ENCODE measurements at regions not wholly inside any gene's neighbourhood (a gene's known extent, or its start where the extent isn't known, plus 50 kb on each side); places are given as distances from the start of the nearest gene placed in this dataset.
"Not testable (repeated sequence)": the region's sequence is repeated elsewhere in the genome, so short reads cannot be mapped to it uniquely, and the experiment has no call there.

DNA sequence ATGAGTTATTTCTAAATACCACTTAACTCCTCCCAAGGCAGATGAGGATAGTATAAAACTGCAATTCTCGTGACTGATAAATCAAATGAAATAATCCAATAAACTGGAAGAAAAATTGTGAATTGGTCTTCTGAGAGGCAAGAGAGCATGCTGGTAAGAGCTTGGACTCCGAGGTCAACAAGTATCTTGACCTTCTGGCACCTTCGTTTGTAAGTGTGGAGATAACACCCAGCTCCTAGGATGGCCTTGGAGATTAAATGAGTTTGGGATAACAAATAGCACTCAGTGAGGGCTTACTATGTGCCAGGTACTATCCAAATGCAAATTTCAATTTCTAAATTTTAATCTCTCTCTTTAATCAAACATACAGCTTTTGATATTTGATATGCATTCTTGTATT, 866.3 kb upstream of the WWC1 start:
- no peak for DNase-seq

DNA sequence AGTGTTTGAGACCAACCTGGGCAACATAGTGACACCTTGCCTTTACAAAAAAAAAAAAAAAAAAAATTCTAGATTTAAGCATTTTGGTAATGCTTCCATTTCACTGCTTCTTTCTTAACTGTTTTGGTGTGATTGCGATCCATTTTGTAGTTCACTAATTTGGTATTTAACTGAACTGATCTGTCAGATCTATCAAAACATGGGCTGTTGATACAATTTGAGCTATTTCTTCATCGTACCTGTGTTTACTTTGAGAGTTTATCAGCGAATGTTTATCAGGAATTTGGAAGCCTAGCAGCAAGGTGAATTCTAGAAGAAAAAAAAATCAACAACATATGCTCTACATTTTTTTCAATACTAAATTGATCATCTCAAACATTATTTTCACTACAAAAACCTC, 864.9 kb upstream of the WWC1 start:
- DNase-seq, result no peak

DNA sequence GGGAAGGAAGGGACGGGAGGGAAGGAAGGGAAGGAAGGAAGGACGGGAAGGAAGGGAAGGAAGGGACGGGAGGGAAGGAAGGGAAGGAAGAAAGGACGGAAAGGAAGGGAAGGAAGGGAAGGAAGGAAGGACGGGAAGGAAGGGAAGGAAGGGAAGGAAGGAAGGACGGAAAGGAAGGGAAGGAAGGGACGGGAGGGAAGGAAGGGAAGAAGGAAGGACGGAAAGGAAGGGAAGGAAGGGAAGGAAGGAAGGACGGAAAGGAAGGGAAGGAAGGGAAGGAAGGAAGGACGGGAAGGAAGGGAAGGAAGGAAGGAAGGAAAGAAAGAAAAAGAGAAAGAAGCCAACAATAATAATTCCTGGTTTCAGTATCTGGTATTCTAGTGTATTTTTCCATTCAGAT, 863.8 kb upstream of the WWC1 start:
- not testable (repeated sequence) for DNase-seq

DNA sequence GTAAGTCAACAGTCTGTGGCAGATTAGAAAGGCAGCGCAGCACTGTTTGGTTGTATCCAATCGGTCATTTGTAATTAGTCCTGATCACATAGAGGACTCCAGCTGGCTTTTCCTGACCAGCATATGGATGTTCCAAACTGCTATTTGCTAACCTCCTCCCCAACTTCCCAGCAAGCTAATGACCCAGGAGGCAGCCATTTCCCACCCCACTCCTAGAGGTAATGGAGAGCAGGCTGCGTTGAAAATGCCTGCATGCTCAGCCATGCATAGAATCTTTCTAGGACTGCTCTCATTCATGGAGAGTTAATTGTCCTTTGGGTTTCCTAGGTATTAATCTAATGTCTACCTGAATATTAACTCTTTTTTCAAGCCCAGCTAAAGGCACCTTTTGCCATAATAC, 850.6 kb upstream of the WWC1 start:
- DNase-seq, result peak; percentile 14 to 57

DNA sequence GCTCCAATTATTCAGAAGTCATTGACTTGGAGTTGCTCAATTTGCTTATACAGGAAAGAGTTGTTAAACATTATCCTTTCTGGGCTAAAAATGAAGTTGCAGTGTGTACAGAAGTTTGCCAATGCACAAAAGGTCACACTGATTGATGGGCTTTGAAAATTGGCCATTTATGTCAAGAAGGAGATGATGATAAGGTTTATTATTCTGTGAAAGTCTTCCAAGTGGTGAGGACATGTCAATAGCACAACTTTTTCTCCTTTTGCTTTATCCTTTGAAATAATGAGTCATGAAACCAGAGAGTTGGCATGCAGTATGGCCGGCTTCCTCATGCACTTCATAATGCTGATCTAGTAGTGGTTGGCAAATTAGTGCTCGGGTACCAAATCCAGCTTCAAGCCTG, 848.5 kb upstream of the WWC1 start:
- no peak for DNase-seq

DNA sequence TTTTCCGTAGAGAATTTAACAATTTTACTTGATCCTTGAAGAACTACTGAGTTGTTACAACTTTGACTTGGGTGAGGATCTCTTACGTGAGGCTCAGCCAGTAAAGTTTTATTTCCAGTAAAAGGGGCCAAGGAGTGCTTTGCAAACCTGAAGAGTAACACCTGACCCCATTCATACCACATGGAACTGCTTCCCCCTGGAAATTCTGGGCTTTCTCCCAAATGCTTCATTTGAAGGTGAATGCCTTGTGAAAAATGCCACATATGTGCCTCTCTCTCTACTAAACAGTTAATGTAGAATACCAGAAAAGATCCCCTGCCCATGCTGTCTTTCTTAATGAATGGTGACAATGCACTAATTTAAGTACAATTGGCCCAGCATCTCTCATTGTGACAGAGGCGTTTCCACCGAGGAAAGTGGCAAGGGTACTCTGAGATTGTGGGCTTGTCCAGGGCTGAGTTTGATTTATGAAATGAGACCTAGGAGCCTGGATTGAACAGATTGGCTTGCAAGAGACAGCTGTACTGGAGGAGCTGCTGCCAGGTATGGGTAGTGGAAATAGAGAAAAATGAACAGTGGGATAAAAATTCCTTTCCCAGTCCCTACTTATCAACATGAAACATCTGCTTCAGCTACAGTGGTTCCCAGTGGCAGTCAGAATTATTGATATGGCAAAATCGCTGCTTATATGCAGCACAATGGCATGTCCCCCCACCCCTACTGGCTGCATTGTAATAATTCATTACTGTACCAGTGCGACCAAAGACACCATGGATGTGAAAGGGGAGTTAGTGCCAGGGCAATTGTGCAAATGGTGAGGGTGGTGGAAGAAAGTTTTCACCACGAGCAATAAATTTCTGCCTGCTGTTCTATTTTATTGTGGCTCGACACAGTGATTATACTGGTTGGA, 843.7 kb upstream of the WWC1 start:
- DNase-seq, result no peak

DNA sequence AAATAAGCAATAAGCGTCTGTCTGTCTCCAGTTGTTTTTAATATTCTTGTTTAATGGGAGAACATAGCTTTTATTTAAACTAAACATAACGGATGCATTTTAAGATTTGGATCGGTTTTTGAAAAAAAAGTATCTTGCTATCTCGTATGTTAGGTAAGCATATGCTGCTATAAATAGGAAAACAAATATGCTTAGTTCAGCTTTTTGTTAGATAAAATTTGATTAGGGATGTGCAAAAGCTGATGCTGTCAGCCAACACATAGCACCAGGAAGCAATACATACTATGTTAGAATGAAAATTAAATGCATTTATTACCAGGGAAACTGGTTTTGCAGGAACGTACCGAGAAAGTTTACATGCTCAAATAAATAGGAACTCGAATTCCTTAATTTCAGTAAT, 843.1 kb upstream of the WWC1 start:
- no peak for DNase-seq

DNA sequence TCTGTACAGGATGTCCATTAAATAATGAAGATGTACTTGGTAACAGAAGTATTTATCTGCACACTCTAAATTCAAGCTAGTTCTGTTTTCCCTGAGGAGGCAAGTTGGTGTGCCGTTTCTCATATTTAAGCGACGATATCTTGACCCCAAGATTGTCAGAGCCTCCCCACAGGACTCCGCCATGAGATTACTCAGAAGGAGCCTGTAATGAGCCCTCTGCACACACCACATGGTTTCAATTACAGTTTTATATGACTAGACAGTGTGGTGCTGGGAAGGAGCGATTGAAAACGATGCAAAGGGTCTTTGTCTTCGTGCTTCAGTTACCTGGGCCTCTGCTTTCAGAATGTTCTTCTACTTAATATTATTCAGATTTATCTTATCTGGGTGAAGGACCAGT, 840.4 kb upstream of the WWC1 start:
- DNase-seq, result no peak

DNA sequence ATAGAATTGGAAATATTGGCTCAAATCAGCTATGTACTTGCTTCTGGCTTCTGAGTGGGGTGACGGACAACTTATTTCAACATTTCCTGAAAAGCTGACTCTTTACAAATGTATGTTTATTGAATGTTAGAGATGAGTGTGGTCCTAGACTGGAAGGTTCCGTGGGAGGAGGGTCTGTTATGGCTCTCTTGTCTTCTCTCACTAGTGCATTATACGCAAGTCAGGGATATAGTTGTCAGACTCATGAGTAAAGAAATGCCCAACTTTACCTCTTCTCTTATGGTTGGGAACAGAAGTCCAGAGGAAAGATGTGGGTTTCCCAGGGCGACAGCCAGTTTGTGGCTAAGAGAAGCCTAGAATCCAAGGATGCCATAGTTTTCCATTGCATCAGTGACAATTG, 839.3 kb upstream of the WWC1 start:
- no peak for DNase-seq

DNA sequence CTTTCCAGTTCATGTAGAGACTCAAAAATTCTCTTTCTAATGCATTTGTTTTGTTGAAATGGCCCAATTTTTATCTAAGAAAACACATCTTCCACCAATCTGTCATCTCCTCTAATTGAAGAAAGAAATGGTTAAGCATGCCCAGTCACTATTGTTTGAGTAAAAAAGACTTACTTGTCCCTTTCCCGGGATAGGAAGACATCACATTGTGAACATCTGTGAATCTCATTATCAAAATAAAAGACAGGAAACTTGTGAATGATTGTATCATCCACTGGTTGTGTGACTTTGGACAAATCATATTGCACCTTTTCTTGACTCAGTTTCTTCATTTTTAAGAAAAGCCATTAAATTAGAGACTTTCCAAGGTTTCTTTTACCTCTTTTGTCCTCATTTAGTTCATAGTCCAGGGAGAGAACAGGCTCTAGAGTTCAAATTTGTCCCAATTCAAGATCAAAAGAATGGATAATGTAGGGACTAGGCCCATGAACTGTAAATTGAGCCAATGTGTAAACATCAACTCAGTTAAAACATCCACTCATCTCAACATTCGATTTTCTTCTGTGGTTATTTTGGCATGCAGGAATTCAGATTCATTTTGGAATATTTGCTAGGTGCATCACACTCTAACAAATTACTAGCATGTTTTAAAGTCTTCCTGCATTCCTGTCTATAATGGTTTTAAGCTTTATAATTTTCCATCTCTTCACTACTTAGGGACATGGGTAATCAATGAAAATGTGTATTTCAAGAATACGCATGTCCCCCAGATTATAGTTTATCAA, 838.0 kb upstream of the WWC1 start:
- DNase-seq, result no peak

DNA sequence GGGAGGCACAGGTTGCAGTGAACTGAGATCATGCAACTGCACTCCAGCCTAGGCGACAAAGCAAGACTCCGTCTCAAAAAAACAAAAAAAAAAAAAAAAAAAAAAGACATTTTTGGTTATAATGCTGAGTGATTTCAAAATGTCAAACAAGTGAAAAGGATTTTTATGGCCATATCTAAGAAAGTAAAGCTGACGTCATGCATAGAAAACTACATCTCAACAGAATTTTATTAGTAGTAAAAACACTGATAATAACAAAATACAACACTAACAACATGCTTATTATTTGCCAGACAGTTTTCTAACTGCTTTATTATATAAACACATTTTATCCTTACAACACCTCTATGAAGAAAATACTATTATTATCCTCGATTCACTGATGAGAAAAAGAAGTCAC, 833.0 kb upstream of the WWC1 start:
- no peak for DNase-seq

DNA sequence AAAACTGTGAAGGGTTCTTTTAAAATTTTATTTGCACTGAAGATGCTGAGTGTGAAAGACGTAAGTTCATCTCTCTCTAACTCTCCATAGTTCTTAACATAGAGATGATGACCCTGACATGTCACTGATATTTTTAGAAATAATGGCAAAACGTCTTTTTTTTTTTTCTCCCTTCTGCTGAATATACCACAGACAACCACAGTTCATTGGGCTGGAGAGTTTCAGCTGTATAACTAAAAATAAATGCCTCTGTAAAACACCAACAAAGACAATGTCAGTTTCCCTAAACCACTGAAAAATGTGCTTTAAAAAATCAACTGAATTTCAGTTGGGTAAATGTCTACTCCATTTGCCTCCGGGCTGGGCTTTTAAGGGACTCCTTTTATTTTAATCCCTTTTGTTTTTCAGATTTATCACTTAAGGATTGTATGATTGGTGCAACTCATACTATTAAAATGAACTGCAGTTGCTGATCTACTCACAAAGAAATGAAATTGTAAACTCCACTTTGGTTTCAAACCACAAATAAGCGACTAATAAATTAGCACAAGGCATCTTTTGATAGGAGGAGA, 830.9 kb upstream of the WWC1 start:
- no peak for DNase-seq

DNA sequence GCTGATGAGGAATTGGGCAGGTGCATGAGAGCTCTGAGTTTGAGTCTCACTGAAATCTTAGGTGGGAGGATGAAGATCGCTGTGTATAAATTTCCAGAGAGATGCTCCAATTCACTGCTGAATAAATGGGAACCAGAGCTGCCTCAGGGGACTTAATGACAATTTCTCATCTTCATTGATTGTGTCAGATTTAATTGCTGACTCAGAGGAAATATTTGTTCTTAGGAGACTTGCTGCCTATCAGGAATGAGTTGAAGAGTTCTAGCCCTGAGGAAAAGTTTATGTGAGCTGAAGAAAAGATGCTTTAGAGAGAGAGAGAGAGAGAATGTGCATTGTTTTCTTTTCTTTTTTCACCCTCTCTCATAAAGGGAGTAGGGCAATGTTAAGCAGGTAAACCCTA, 827.5 kb upstream of the WWC1 start:
- DNase-seq, result no peak

DNA sequence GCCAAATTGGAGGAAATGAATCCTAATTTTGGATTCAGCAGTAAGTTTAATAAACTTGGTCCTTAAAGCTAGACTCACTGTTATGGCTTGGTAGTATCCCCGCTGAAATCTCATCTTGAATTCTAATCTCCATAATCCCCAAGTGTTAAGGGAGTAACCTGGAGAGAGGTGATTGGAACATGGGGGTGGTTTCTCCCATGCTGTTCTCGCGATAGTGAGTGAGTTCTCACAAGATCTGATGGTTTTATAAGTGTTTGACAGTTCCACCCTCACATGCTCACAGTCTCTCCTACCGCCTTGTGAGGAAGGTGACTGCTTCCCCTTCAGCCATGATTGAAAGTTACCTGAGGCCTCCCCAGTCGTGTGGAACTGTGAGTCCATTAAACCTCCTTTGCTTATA, 824.5 kb upstream of the WWC1 start:
- DNase-seq, result no peak

DNA sequence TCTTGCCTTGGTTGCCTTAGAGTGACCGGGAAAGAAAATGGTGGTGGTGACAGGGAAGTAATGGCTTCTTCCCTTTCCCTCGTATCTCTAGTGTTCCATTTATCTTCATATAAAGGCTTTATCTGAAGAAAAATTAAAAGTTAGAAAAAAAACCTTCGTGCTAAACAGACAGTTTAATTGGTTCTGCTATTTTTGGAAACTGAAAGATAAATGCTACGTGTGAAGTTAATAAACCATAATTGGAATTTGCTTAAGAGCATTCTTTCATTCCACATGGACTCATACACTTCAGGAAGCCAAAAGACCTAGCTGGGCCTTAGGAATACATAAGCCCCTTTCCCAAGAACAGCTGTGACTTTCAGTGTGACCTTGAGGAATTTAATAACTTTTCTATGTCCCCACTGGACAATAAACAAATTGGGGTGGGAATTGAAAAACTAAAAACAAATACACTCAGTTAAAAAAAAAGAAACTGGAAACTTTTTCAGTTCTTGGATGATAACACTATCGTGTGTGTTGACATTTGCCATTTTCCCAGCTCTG, 818.8 kb upstream of the WWC1 start:
- no peak for DNase-seq

DNA sequence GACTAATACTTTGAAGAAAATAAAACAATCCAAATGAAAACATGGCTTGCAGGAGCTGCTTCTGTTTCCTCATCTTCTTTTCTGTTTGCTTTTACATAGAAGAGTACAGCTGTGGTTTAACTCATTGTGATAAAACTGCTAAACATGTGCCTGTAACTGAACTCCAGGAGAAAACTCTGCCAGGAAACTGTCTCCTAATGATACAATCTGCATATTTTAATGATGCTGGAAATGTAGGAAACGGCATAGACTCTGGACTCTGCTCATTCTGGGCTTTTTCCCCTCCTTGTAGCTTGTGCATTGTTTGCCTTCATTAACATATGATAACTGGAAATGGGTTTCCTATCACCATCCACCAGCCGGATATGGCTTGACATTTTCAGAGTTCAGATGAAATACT, 813.3 kb upstream of the WWC1 start:
- DNase-seq, result no peak

DNA sequence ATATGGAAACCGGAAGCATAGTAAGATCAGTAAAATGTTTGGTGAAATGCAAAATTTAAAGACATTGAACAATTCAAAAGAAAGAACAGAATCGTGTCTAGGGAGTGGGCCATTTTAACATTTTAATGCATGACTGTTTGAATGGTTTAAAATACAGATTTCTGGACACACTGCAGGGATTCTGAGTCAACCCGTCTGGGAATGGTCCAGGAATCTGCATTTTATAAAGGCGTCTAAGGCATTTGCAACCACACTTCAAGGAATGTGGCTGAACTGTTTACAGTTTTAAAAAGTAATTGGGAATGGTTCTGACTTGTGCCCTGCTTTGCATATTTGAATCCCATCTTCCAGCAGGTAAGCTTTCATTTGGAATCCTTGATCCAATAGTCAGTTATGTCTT, 811.7 kb upstream of the WWC1 start:
- DNase-seq, result no peak

DNA sequence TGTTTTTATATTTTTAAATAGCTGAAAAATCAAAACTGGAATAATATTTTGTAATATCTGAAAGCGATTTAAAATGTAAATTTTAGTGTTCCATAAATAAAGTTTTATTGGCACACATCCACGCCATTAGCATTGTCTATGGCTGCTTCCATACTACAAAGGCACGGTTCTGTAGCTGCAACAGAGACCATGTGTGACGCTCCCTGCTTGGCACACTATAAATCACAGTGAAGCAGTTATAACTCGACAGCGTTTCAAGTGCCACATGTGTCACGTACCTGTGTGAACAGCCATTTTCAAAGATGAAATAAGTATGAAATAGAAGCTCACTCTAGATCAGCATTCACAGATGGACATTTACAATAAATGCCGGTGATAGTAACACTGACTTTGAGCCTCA, 810.1 kb upstream of the WWC1 start:
- DNase-seq, result no peak

DNA sequence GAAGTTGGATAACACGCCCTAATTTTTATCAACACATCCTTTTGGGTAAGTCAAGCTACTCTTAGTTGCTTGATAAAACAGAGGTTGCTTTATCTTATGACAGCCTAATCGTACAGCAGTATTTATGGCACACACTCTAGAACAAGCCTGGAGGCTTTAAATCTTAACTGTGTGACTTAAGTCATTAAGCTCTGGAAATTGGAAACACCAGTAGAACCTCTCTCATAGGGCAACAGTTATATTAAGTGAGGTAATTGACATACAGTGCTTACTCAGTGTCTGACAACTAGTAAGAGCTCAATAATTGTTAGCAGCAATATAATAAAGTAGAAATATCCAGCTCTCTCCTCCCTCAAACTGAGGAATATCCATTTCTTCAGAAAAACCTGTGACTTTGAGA, 808.9 kb upstream of the WWC1 start:
- DNase-seq, result no peak

DNA sequence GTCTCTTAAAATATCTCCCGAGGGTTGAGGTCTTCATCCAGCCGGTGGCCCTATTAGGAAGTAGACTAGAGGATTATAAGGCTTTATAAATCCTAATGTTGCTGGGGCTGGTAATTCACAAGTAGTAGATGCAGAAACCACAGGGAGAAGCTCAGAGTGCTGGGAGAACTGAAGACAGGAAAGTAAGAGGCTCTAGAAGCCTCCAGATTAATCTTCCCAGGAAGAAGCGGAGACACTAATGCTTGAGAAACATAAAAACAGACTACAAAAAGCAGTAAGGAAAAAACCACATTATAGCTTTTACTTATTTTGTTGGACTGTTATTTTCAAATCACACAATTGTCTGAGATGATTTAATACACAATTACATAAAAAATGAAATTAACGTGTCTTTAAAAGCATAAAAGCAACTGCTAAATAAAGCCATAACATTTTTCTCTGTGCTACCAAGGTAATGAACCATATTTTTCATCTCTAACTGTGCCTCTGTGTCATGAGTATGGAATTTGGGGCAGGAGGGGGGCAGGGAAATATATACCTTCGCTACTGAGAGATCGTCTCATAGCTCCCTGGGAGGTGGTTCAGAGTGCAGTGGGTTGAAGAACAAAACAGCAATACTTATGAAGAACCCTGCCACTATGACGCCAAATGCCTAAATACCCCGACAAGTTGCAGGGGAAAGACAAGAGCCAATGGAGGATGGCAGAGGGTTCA, 806.2 kb upstream of the WWC1 start:
- DNase-seq, result no peak

DNA sequence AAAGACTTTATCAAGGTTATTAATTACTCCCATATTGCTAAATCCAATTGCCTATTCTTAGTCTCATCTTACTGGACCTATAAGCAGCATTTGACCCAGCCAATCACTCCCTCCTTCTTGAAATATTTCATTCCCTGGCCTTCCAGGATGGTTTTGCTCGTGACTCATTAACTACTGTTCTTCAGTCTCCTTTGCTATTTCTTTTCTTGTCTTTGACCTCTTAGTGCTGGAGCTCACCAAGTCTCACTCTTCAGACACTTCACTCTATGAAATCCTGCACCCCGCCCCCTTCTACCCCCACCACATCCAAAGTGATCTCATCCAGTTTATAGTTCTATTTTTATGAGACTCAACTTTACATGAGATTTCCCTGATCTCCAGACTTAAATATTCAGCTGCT, 803.1 kb upstream of the WWC1 start:
- DNase-seq, result no peak

DNA sequence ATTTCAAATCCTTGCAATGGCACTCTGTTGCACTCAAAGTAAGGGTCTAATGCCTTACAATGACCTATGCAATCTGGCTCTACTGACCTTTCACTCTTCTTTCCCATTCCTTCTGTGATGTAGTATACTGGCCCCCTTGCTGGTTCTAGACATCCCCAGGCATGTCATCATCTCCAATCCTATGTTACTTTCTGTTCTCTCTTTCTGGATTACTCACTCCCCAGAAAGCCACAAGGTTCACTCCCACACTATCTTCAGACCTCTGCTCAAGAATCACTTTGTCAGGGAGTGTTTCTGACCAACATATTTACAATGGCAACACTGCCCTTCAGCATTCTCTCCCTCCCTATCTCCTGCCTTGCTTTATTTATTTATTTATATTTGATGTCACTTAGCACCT, 802.2 kb upstream of the WWC1 start:
- DNase-seq, result no peak

All from NCI-H2081 (cell line).